Activated CD4-positive, alpha-beta T cell treated with anti-CD3 and anti-CD28 coated beads for 36 hours (primary cell): ENCODE measurements at regions not wholly inside any gene's neighbourhood (a gene's known extent, or its start where the extent isn't known, plus 50 kb on each side); places are given as distances from the start of the nearest gene placed in this dataset.

ENCODE experiments used
- ATAC-seq: fragments of 200-7000 bp; cut with Tn5 transposase; one replicate; pipeline ENCODE4 v1.10.0; 2021; ENCODE audit warnings: mild to moderate bottlenecking, moderate library complexity
- CTCF ChIA-PET: fragments of 350-600 bp; sonication (Branson Sonifier 250); formaldehyde crosslinking; loops from one replicate; lab custom pipeline; 2021; ENCODE audit warnings: antibody characterized with exemption; lab: Charles Lee
- POLR2A ChIA-PET: fragments of 350-600 bp; sonication (Branson Sonifier 250); formaldehyde crosslinking; loops from one replicate; lab custom pipeline; 2021; ENCODE audit warnings: antibody characterized with exemption, inconsistent platforms; lab: Charles Lee
- DNase-seq: peaks from one replicate; pipeline ENCODE4 v3.0.0-alpha.2; 2020
- H3K27ac Mint-ChIP-seq: one replicate; pipeline ENCODE4 v1.8.0; 2021; ENCODE audit warnings: mixed read lengths
- H3K27me3 Mint-ChIP-seq: one replicate; pipeline ENCODE4 v1.8.0; 2021; ENCODE audit warnings: mixed read lengths
- H3K36me3 Mint-ChIP-seq: one replicate; pipeline ENCODE4 v1.8.0; 2021; ENCODE audit warnings: low read depth, mixed read lengths
- H3K4me1 Mint-ChIP-seq: one replicate; pipeline ENCODE4 v1.8.0; 2021; ENCODE audit warnings: mixed read lengths
- H3K4me3 Mint-ChIP-seq: one replicate; pipeline ENCODE4 v1.8.0; 2021; ENCODE audit warnings: mild to moderate bottlenecking, moderate library complexity, mixed read lengths
- H3K9me3 Mint-ChIP-seq: one replicate; pipeline ENCODE4 v1.8.0; 2021; ENCODE audit warnings: low read depth, mixed read lengths
- intact Hi-C, 2 experiments: fragments of 100-400 bp; cut with DNase I in 1 of 2; cut with micrococcal nuclease in 1 of 2; formaldehyde crosslinking; loops; one replicate each; pipeline versions ENCODE4 v1.14.2 to v1.15.1; 2022 to 2024; cut with DNase I, micrococcal nuclease

GRCh38 chr2:225340923-225341322 lies 58.6 kb upstream of the NYAP2 start:
- ChIA-PET POLR2A (no interaction called here), CTCF (no interaction called here)
- intact Hi-C loops: no loop called here
- Mint-ChIP-seq H3K27me3 (peaks cover 8% of the 10 kb centered on the region), H3K27ac (no peak overlapping the region), H3K4me1 (no peaks in the 10 kb centered on the region), H3K9me3 (no peaks in the 10 kb centered on the region), H3K36me3 (no peaks in the 10 kb centered on the region), H3K4me3 (no peak overlapping the region)
- ATAC-seq (no peak), DNase-seq (no peak)

GRCh38 chr2:225337183-225337582 lies 62.3 kb upstream of the NYAP2 start:
- H3K9me3 Mint-ChIP-seq: no peaks in the 10 kb centered on the region
- intact Hi-C loops: no loop called here
- POLR2A ChIA-PET: no interaction called here

GRCh38 chr2:225334514-225334913 lies 65.0 kb upstream of the NYAP2 start:
- H3K9me3 Mint-ChIP-seq: no peaks in the 10 kb centered on the region
- H3K27me3 Mint-ChIP-seq: peaks cover 4% of the 10 kb centered on the region
- ChIA-PET POLR2A (no interaction called here), CTCF (no interaction called here)
- intact Hi-C loops: no loop called here
- ATAC-seq (no peak), DNase-seq (no peak)
- H3K27ac Mint-ChIP-seq: no peak overlapping the region
- no peaks in the 10 kb centered on the region for H3K4me1 Mint-ChIP-seq
- no peaks in the 10 kb centered on the region for H3K36me3 Mint-ChIP-seq
- no peak overlapping the region for H3K4me3 Mint-ChIP-seq

More at GRCh38 chr2:225337183-225337582, 62.3 kb upstream of the NYAP2 start:
- CTCF ChIA-PET: no interaction called here
- H3K4me3 Mint-ChIP-seq: no peak overlapping the region
- H3K4me1 Mint-ChIP-seq: no peaks in the 10 kb centered on the region
- H3K27me3 Mint-ChIP-seq: peaks cover 4% of the 10 kb centered on the region
- no peaks in the 10 kb centered on the region for H3K36me3 Mint-ChIP-seq
- no peak for DNase-seq
- no peak overlapping the region for H3K27ac Mint-ChIP-seq
- no peak for ATAC-seq

- Mint-ChIP-seq H3K9me3 (no peaks in the 10 kb centered on the region), H3K27ac (no peak overlapping the region), H3K4me3 (no peak overlapping the region), H3K36me3 (no peaks in the 10 kb centered on the region), H3K27me3 (peaks cover 9% of the 10 kb centered on the region), H3K4me1 (no peaks in the 10 kb centered on the region)
- DNase-seq: no peak
- POLR2A ChIA-PET: no interaction called here
- intact Hi-C loops: no loop called here
- no peak for ATAC-seq
- CTCF ChIA-PET: no interaction called here
Measured at GRCh38 chr2:225328192-225328591, 71.3 kb upstream of the NYAP2 start.

GRCh38 chr2:225326969-225327368 lies 72.5 kb upstream of the NYAP2 start:
- ChIA-PET POLR2A (no interaction called here), CTCF (no interaction called here)
- Mint-ChIP-seq H3K27me3 (peaks cover 9% of the 10 kb centered on the region), H3K27ac (no peak overlapping the region), H3K36me3 (no peaks in the 10 kb centered on the region), H3K4me3 (no peak overlapping the region), H3K4me1 (no peaks in the 10 kb centered on the region), H3K9me3 (no peaks in the 10 kb centered on the region)
- DNase-seq (no peak), ATAC-seq (no peak)
- intact Hi-C loops: no loop called here

GRCh38 chr2:225319872-225320271 lies 79.6 kb upstream of the NYAP2 start:
- DNase-seq (no peak), ATAC-seq (no peak)
- no peak overlapping the region for H3K27ac Mint-ChIP-seq
- H3K27me3 Mint-ChIP-seq: no peaks in the 10 kb centered on the region
- H3K4me3 Mint-ChIP-seq: no peak overlapping the region
- ChIA-PET CTCF (no interaction called here), POLR2A (no interaction called here)
- H3K9me3 Mint-ChIP-seq: no peaks in the 10 kb centered on the region
- no peaks in the 10 kb centered on the region for H3K36me3 Mint-ChIP-seq
- intact Hi-C loops: no loop called here
- no peaks in the 10 kb centered on the region for H3K4me1 Mint-ChIP-seq

GRCh38 chr2:225318440-225318839 lies 81.1 kb upstream of the NYAP2 start:
- no peaks in the 10 kb centered on the region for H3K4me1 Mint-ChIP-seq
- H3K27me3 Mint-ChIP-seq: no peaks in the 10 kb centered on the region
- CTCF ChIA-PET: no interaction called here

GRCh38 chr2:225317186-225317585 lies 82.3 kb upstream of the NYAP2 start:
- Mint-ChIP-seq H3K27ac (no peak overlapping the region), H3K36me3 (no peaks in the 10 kb centered on the region), H3K9me3 (no peaks in the 10 kb centered on the region), H3K4me3 (no peak overlapping the region), H3K4me1 (no peaks in the 10 kb centered on the region), H3K27me3 (no peaks in the 10 kb centered on the region)
- POLR2A ChIA-PET: no interaction called here
- CTCF ChIA-PET: interaction anchor here (0.7 kb wide), 1 partner anchor 273 kb away, joined by 3 read pairs; no protein-coding TSS in a partner anchor
- intact Hi-C loops: no loop called here
- DNase-seq: no peak
- no peak for ATAC-seq

More at GRCh38 chr2:225318440-225318839, 81.1 kb upstream of the NYAP2 start:
- DNase-seq (no peak), ATAC-seq (no peak)
- Mint-ChIP-seq H3K9me3 (no peaks in the 10 kb centered on the region), H3K4me3 (no peak overlapping the region), H3K27ac (no peak overlapping the region), H3K36me3 (no peaks in the 10 kb centered on the region)
- POLR2A ChIA-PET: no interaction called here
- intact Hi-C loops: no loop called here

GRCh38 chr2:225310745-225311144 lies 88.8 kb upstream of the NYAP2 start:
- H3K27ac Mint-ChIP-seq: no peak overlapping the region
- no peaks in the 10 kb centered on the region for H3K4me1 Mint-ChIP-seq
- ChIA-PET POLR2A (no interaction called here), CTCF (interaction anchor here (0.7 kb wide), 1 partner anchor 419 kb away, joined by 3 read pairs; no protein-coding TSS in a partner anchor)
- intact Hi-C loops: no loop called here
- H3K9me3 Mint-ChIP-seq: no peaks in the 10 kb centered on the region
- H3K4me3 Mint-ChIP-seq: no peak overlapping the region
- H3K36me3 Mint-ChIP-seq: no peaks in the 10 kb centered on the region
- H3K27me3 Mint-ChIP-seq: no peaks in the 10 kb centered on the region
- ATAC-seq: no peak
- no peak for DNase-seq

- CTCF ChIA-PET: interaction anchor here (0.7 kb wide), 1 partner anchor 28 kb away, joined by 5 read pairs; no protein-coding TSS in a partner anchor
- intact Hi-C loops: no loop called here
Measured at GRCh38 chr2:225309516-225309915, 90.0 kb upstream of the NYAP2 start.

GRCh38 chr2:225296951-225297350 lies 102.6 kb upstream of the NYAP2 start:
- no peak overlapping the region for H3K4me3 Mint-ChIP-seq
- POLR2A ChIA-PET: no interaction called here

More at GRCh38 chr2:225309516-225309915, 90.0 kb upstream of the NYAP2 start:
- Mint-ChIP-seq H3K27ac (no peak overlapping the region), H3K4me3 (no peak overlapping the region), H3K4me1 (no peaks in the 10 kb centered on the region), H3K9me3 (no peaks in the 10 kb centered on the region), H3K27me3 (no peaks in the 10 kb centered on the region), H3K36me3 (no peaks in the 10 kb centered on the region)
- DNase-seq (no peak), ATAC-seq (no peak)
- POLR2A ChIA-PET: no interaction called here

GRCh38 chr2:225295102-225295501 lies 104.4 kb upstream of the NYAP2 start:
- H3K9me3 Mint-ChIP-seq: peaks cover under 1% of the 10 kb centered on the region
- CTCF ChIA-PET: interaction anchor here (1.1 kb wide), 1 partner anchor 13 kb away, joined by 5 read pairs; no protein-coding TSS in a partner anchor
- ATAC-seq: no peak
- H3K27me3 Mint-ChIP-seq: no peaks in the 10 kb centered on the region
- POLR2A ChIA-PET: no interaction called here
- intact Hi-C loops: no loop called here
- DNase-seq: no peak
- no peak overlapping the region for H3K27ac Mint-ChIP-seq
- H3K4me3 Mint-ChIP-seq: no peak overlapping the region
- no peaks in the 10 kb centered on the region for H3K4me1 Mint-ChIP-seq
- no peaks in the 10 kb centered on the region for H3K36me3 Mint-ChIP-seq

More at GRCh38 chr2:225296951-225297350, 102.6 kb upstream of the NYAP2 start:
- H3K4me1 Mint-ChIP-seq: no peaks in the 10 kb centered on the region
- peaks cover 11% of the 10 kb centered on the region for H3K9me3 Mint-ChIP-seq
- no peak overlapping the region for H3K27ac Mint-ChIP-seq
- CTCF ChIA-PET: interaction anchor here (1.4 kb wide), 1 partner anchor 14 kb away, joined by 3 read pairs; no protein-coding TSS in a partner anchor
- intact Hi-C loops: no loop called here
- DNase-seq: no peak
- ATAC-seq: no peak
- H3K36me3 Mint-ChIP-seq: no peaks in the 10 kb centered on the region
- H3K27me3 Mint-ChIP-seq: no peaks in the 10 kb centered on the region
